K562 (cell line): ENCODE measurements at regions not wholly inside any gene's neighbourhood (a gene's known extent, or its start where the extent isn't known, plus 50 kb on each side); places are given as distances from the start of the nearest gene placed in this dataset.

ENCODE experiments used
- ATAC-seq: fragments of 200-7000 bp; cut with Tn5 transposase; 3 replicates; pipeline ENCODE4 v1.9.1; 2020; ENCODE audit warnings: moderate library complexity
- BruUV-seq: library from RNA; stranded (reverse); fragments of 400-500 nt; replicated peaks from 2 replicates; lab custom pipeline; 2021; lab: Mats Ljungman, UMichigan
- CTCF ChIA-PET: fragments of 300-600 bp; formaldehyde crosslinking; extraction: SDS; loops from one replicate; lab custom pipeline; 2021; ENCODE audit warnings: low intra/inter-chr PET ratio; lab: Yijun Ruan, JAX
- POLR2A ChIA-PET: fragments of 300-600, 350-650 bp; sonication (Branson Sonifier 250); formaldehyde crosslinking; extraction: SDS; loops from one replicate; lab custom pipeline; 2021; ENCODE audit warnings: antibody characterized with exemption, inconsistent platforms; lab: Yijun Ruan, JAX
- DNase-seq, 4 experiments: peaks; one replicate each; pipeline versions ENCODE4 v3.0.0 to v3.0.0-alpha.2; 2011 to 2018; ENCODE audit warnings: low spot score in 3 of 4, mixed read lengths in 3 of 4; ENCODE audit errors: extremely low read depth in 1 of 4
- FAIRE-seq: peaks from 2 replicates; lab custom pipeline; 2011; peaks lifted over from hg19 to GRCh38; lab: Jason Lieb, UNC
- H2AFZ ChIP-seq: 2 replicates; pipeline ENCODE4 v1.6.0; 2011; ENCODE audit warnings: low read depth, low read length, control low read depth, inconsistent platforms
- H3K27ac ChIP-seq: fragments of 200-600 bp; 3 replicates; pipeline ENCODE4 v1.8.0; 2011; ENCODE audit warnings: low read depth, mild to moderate bottlenecking, control low read depth, inconsistent platforms, low read length, moderate library complexity, mixed read lengths; ENCODE audit errors: extremely low read depth
- H3K27me3 ChIP-seq, 2 experiments: fragments of 300-600 bp in 1 of 2; 2 replicates in 1 of 2; 3 replicates in 1 of 2; pipeline versions ENCODE4 v1.6.0 to v1.8.0; 2011; ENCODE audit warnings: inconsistent platforms in 2 of 2, low read length in 2 of 2, mild to moderate bottlenecking in 1 of 2, mixed read lengths in 1 of 2, moderate library complexity in 1 of 2; ENCODE audit not compliant: control insufficient read depth in 2 of 2, insufficient read depth in 2 of 2
- H3K36me3 ChIP-seq: fragments of 300-600 bp; 3 replicates; pipeline ENCODE4 v1.8.0; 2011; ENCODE audit warnings: mild to moderate bottlenecking, low read length, inconsistent platforms; ENCODE audit not compliant: control insufficient read depth, insufficient read depth
- H3K4me1 ChIP-seq, 2 experiments: fragments of 200-600 bp in 1 of 2; replicated peaks in 1 of 2; 2 replicates in 1 of 2; 3 replicates in 1 of 2; pipeline versions ENCODE4 v1.5.1 to v1.8.0; 2011; ENCODE audit warnings: inconsistent platforms in 2 of 2, low read length in 2 of 2, mild to moderate bottlenecking in 1 of 2, mixed read lengths in 1 of 2, moderate library complexity in 1 of 2; ENCODE audit not compliant: control insufficient read depth in 2 of 2, insufficient read depth in 2 of 2
- H3K4me2 ChIP-seq: 2 replicates; pipeline ENCODE4 v1.6.1; 2011; ENCODE audit warnings: low read length, control low read depth, inconsistent platforms, mixed read lengths; ENCODE audit not compliant: insufficient read depth
- H3K4me3 ChIP-seq: fragments of 200-600 bp; sonication (generic), shearing (Covaris generic); 2 replicates; pipeline ENCODE4 v1.5.1; 2016; ENCODE audit warnings: control low read depth, inconsistent platforms
- H3K79me2 ChIP-seq: fragments of 200-600 bp; 3 replicates; pipeline ENCODE4 v1.8.0; 2011; ENCODE audit warnings: low read length, inconsistent platforms; ENCODE audit not compliant: control insufficient read depth, insufficient read depth
- H3K9ac ChIP-seq, 2 experiments: 2 replicates each; pipeline versions ENCODE4 v1.6.0 to v1.6.1; 2011; ENCODE audit warnings: low read depth in 2 of 2, low read length in 2 of 2, control low read depth in 1 of 2, inconsistent platforms in 1 of 2, mild to moderate bottlenecking in 1 of 2, mixed read lengths in 1 of 2; ENCODE audit not compliant: insufficient read depth in 1 of 2
- H3K9me1 ChIP-seq: one replicate; pipeline ENCODE4 v1.6.0; 2011; ENCODE audit warnings: inconsistent platforms, mild to moderate bottlenecking, low read length, moderate library complexity; ENCODE audit not compliant: control insufficient read depth, insufficient read depth
- H3K9me3 ChIP-seq: replicated peaks from 2 replicates; pipeline ENCODE4 v1.5.1; 2011; ENCODE audit warnings: low read depth, low read length, inconsistent platforms; ENCODE audit not compliant: control insufficient read depth, insufficient read depth
- H4K20me1 ChIP-seq: replicated peaks from 2 replicates; pipeline ENCODE4 v1.6.1; 2011; ENCODE audit warnings: low read length, inconsistent platforms, mixed read lengths; ENCODE audit not compliant: control insufficient read depth, insufficient read depth
- ARNT ChIP-seq, 2 experiments: fragments of 450-650 bp; IDR thresholded peaks; 2 replicates each; pipeline ENCODE4 v1.6.1; 2016; ENCODE audit warnings: mild to moderate bottlenecking in 1 of 2
- BRCA1 ChIP-seq, 2 experiments: fragments of 450-650 bp in 1 of 2; sonication (generic) in 1 of 2; formaldehyde crosslinking in 1 of 2; IDR thresholded peaks; 2 replicates each; pipeline versions ENCODE4 v1.5.0 to v1.6.1; 2017 to 2020; ENCODE audit warnings: mild to moderate bottlenecking in 1 of 2, missing genetic modification reagents in 1 of 2
- DACH1 ChIP-seq: fragments of 450-650 bp; IDR thresholded peaks from 2 replicates; pipeline ENCODE4 v1.6.1; 2018; ENCODE audit not compliant: partially characterized antibody
- EZH2 ChIP-seq: IDR thresholded peaks from 2 replicates; pipeline ENCODE4 v1.6.1; 2012; ENCODE audit warnings: low read depth, mild to moderate bottlenecking, inconsistent platforms, low read length, borderline replicate concordance
- HDAC3 ChIP-seq: fragments of 450-650 bp; IDR thresholded peaks from 2 replicates; pipeline ENCODE4 v1.6.1; 2018; ENCODE audit warnings: borderline replicate concordance, mild to moderate bottlenecking, moderate library complexity; ENCODE audit not compliant: partially characterized antibody
- KLF16 ChIP-seq: IDR thresholded peaks from 2 replicates; pipeline ENCODE4 v1.6.1; 2016; ENCODE audit warnings: antibody characterized with exemption
- TRIM24 ChIP-seq, 2 experiments: fragments of 450-650 bp; IDR thresholded peaks; 2 replicates each; pipeline ENCODE4 v1.6.1; 2016
- ZKSCAN3 ChIP-seq: fragments of 250-450 bp; sonication (Bioruptor Pico); IDR thresholded peaks from 2 replicates; pipeline ENCODE4 v1.4.0; 2020
- ZNF134 ChIP-seq: fragments of 250-450 bp; sonication (Bioruptor Pico); conservative IDR thresholded peaks from 2 replicates; pipeline ENCODE4 v1.4.0; 2020
- ZNF174 ChIP-seq: fragments of 250-450 bp; sonication (Bioruptor Pico); IDR thresholded peaks from 2 replicates; pipeline ENCODE4 v1.4.0; 2020; ENCODE audit warnings: mild to moderate bottlenecking
- ZNF75A ChIP-seq: fragments of 450-650 bp; formaldehyde crosslinking; IDR thresholded peaks from 2 replicates; pipeline ENCODE4 v1.4.0; 2020; ENCODE audit warnings: mild to moderate bottlenecking
- WGBS: fragments of 100-300 bp; shearing (Covaris generic); methylation state at CpG from one replicate; pipeline ENCODE4 v1.1.6; 2016; ENCODE audit warnings: low coverage, mixed read lengths; ENCODE audit not compliant: insufficient coverage; ENCODE audit errors: missing lambda C conversion rate; 5-methylcytosine and 5-hydroxymethylcytosine counted together
- in situ Hi-C: fragments of 300-500 bp; cut with MboI; formaldehyde crosslinking; loops from 4 replicates; pipeline ENCODE4 v1.15.0; 2018; ENCODE audit warnings: inconsistent platforms, mixed read lengths
- intact Hi-C: fragments of 100-400 bp; cut with micrococcal nuclease; formaldehyde crosslinking; loops from 2 replicates; pipeline ENCODE4 v1.14.2; 2022
- TF ChIP-seq, protein P1 (sequence below): fragments of 250-450 bp; sonication (Bioruptor Pico); IDR thresholded peaks from 2 replicates; pipeline ENCODE4 v1.4.0; 2020; ENCODE audit warnings: borderline replicate concordance
- TF ChIP-seq, protein P2 (sequence below): IDR thresholded peaks from 3 replicates; pipeline ENCODE4 v1.6.1; 2011; ENCODE audit warnings: borderline replicate concordance, mild to moderate bottlenecking, moderate library complexity; ENCODE audit not compliant: insufficient read length; ENCODE audit errors: extremely low read depth
- TF ChIP-seq, protein P3 (sequence below): IDR thresholded peaks from 2 replicates; pipeline ENCODE4 v1.6.1; 2014; ENCODE audit warnings: antibody characterized with exemption

DNA sequence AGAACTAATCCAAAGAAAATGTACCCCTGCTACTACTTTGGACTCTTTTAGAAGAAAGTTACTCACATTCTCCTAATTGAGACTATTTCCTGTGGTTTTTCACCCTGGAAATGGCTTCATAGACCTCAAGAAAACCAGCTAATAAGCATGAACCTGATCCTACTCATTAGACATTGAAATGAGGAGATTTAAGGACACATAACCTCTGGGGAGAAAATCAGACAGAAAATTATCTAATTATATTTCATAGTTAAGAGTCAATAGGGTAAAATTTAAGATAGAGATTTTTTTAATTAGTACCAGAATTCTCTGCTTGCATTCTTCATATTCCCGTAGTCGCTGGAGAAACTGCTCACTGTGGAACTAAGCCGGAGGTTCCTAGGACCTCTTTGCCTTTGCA is 114.6 kb upstream of the ACP3 start (continued):
- TF ChIP-seq, protein P1, sequence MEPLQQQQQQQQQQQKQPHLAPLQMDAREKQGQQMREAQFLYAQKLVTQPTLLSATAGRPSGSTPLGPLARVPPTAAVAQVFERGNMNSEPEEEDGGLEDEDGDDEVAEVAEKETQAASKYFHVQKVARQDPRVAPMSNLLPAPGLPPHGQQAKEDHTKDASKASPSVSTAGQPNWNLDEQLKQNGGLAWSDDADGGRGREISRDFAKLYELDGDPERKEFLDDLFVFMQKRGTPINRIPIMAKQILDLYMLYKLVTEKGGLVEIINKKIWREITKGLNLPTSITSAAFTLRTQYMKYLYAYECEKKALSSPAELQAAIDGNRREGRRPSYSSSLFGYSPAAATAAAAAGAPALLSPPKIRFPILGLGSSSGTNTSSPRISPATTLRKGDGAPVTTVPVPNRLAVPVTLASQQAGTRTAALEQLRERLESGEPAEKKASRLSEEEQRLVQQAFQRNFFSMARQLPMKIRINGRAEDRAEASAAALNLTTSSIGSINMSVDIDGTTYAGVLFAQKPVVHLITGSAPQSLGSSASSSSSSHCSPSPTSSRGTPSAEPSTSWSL (CRISPR knock-in tag), result no peak
- TF ChIP-seq ZKSCAN3, result no peak
- TF ChIP-seq ZNF174 (CRISPR knock-in tag), result no peak
- no peak for TF ChIP-seq ZNF75A
- TF ChIP-seq, all 486 proteins: peak for 0

DNA sequence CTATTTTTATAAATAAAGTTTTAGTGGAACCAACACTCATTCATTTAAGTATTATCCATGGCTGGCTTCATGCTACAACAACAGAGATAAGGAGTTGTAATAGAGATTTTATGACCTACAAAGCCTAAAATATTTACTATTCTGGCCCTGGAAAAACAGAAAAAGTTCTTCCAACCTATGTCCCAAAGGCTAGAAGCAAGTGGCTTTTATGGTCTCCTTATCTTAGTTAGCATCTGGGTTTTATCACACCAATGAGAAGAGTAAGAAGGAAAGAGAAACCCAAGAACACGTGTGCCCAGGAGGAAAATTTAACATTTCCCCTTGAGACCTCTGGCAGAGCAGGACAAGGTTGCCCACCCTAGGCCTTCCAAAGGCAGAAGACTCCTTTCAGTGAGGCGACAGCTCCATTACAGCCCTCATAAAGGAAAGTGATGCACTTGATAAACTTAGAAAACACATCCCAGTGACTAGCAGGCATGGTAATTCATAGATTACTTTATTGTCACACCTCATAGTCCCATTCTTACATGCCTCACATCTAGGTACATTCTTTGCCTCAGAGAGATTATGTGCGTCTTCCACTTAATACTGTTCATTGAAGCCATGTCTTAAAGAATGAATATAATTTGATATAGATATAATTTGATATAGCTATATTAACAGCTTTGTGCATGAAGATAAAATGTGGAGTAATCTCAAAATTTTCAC is 113.2 kb upstream of the ACP3 start:
- ATAC-seq (no peak), FAIRE-seq (no peak), DNase-seq (no peak)
- Histone ChIP-seq H3K27me3 (no peaks in the 10 kb centered on the region), H3K9ac (no peak overlapping the region), H2AFZ (no peak overlapping the region), H3K9me1 (no peaks in the 10 kb centered on the region), H3K27ac (no peak overlapping the region), H3K4me1 (no peaks in the 10 kb centered on the region), H4K20me1 (no peaks in the 10 kb centered on the region), H3K79me2 (no peaks in the 10 kb centered on the region), H3K36me3 (no peaks in the 10 kb centered on the region), H3K9me3 (no peaks in the 10 kb centered on the region), H3K4me3 (no peak overlapping the region), H3K4me2 (no peak overlapping the region)
- WGBS, result 4% methylated on average over 2 of the region's 3 CpGs
- in situ Hi-C loops (no loop called here), intact Hi-C loops (no loop called here)
- ChIA-PET CTCF (no interaction called here), POLR2A (no interaction called here)
- TF ChIP-seq, protein P2, sequence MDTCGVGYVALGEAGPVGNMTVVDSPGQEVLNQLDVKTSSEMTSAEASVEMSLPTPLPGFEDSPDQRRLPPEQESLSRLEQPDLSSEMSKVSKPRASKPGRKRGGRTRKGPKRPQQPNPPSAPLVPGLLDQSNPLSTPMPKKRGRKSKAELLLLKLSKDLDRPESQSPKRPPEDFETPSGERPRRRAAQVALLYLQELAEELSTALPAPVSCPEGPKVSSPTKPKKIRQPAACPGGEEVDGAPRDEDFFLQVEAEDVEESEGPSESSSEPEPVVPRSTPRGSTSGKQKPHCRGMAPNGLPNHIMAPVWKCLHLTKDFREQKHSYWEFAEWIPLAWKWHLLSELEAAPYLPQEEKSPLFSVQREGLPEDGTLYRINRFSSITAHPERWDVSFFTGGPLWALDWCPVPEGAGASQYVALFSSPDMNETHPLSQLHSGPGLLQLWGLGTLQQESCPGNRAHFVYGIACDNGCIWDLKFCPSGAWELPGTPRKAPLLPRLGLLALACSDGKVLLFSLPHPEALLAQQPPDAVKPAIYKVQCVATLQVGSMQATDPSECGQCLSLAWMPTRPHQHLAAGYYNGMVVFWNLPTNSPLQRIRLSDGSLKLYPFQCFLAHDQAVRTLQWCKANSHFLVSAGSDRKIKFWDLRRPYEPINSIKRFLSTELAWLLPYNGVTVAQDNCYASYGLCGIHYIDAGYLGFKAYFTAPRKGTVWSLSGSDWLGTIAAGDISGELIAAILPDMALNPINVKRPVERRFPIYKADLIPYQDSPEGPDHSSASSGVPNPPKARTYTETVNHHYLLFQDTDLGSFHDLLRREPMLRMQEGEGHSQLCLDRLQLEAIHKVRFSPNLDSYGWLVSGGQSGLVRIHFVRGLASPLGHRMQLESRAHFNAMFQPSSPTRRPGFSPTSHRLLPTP, result no peak
- no peak for TF ChIP-seq HDAC3
- TF ChIP-seq ARNT (IDR thresholded peaks at IDR 0.05), result no peak
- TF ChIP-seq KLF16, result no peak
- TF ChIP-seq, protein P3, sequence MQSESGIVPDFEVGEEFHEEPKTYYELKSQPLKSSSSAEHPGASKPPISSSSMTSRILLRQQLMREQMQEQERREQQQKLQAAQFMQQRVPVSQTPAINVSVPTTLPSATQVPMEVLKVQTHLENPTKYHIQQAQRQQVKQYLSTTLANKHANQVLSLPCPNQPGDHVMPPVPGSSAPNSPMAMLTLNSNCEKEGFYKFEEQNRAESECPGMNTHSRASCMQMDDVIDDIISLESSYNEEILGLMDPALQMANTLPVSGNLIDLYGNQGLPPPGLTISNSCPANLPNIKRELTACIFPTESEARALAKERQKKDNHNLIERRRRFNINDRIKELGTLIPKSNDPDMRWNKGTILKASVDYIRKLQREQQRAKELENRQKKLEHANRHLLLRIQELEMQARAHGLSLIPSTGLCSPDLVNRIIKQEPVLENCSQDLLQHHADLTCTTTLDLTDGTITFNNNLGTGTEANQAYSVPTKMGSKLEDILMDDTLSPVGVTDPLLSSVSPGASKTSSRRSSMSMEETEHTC, result no peak
- no peak for TF ChIP-seq BRCA1 (IDR thresholded peaks at IDR 0.05)
- TF ChIP-seq BRCA1 (CRISPR knock-in tag; IDR thresholded peaks at IDR 0.05), result no peak
- no peak for TF ChIP-seq ZNF134 (CRISPR knock-in tag)
- TF ChIP-seq TRIM24 (IDR thresholded peaks at IDR 0.05), result no peak
- no peak for TF ChIP-seq DACH1
- TF ChIP-seq EZH2, result no peak
- no TSS peak for BruUV-seq
